ENCODE measurements at regions not wholly inside any gene's neighbourhood (a gene's known extent, or its start where the extent isn't known, plus 50 kb on each side); places are given as distances from the start of the nearest gene placed in this dataset.

- Mint-ChIP-seq H3K36me3 (no peaks in the 10 kb centered on the region), H3K9me3 (peaks cover 5 to 46% (median 25%) of the 10 kb centered on the region in 6 donors), H3K27me3 (ENCODE audit: low read depth in 3 of 3) (peaks cover 0 to 1% (median 0%) of the 10 kb centered on the region in 3 donors), H3K4me3 (no peak overlapping the region), H3K27ac (no peak overlapping the region), H3K4me1 (no peaks in the 10 kb centered on the region)
- no peak for DNase-seq
These were observed 1214.9 kb downstream of the PLA2G4A start for GRCh38 chr1:188043536-188044245.

- no peak overlapping the region for H3K27ac Mint-ChIP-seq
- no peaks in the 10 kb centered on the region for H3K27me3 Mint-ChIP-seq (ENCODE audit: low read depth in 3 of 3)
- H3K36me3 Mint-ChIP-seq = no peaks in the 10 kb centered on the region
- DNase-seq = no peak
- peaks cover 9 to 68% (median 23%) of the 10 kb centered on the region in 6 donors for H3K9me3 Mint-ChIP-seq
- no peak overlapping the region for H3K4me3 Mint-ChIP-seq
- H3K4me1 Mint-ChIP-seq = no peaks in the 10 kb centered on the region
These were observed 1221.5 kb downstream of the PLA2G4A start for GRCh38 chr1:188050250-188050649.

DNA sequence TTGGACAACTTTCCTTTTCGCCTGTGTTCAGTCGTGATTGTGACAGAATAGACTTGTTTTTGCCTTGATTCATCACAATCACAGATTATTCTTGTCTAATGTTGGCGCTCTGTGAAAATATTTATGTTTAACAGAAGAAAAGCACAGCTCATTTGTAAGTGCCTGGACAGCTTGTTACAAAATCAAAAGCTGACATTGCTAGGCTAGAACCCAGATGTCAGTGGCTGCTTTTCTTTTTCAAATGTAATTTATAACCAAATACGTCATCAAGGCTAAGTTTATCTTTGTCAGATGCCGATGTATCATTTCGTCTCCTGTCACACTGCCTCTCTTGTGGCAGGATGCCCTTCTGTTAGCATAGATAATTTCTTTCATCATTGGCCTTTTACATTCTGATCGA is 1227.3 kb downstream of the PLA2G4A start:
- Mint-ChIP-seq H3K36me3 (no peaks in the 10 kb centered on the region), H3K4me3 (no peak overlapping the region), H3K9me3 (peaks cover 9 to 74% (median 25%) of the 10 kb centered on the region in 6 donors), H3K4me1 (no peaks in the 10 kb centered on the region), H3K27me3 (ENCODE audit: low read depth in 3 of 3) (no peaks in the 10 kb centered on the region), H3K27ac (no peak overlapping the region)
- DNase-seq = no peak

GRCh38 chr1:188058801-188059200 is 1230.1 kb downstream of the PLA2G4A start:
- H3K9me3 Mint-ChIP-seq = peaks cover 12 to 75% (median 33%) of the 10 kb centered on the region in 6 donors
- H3K4me1 Mint-ChIP-seq = no peaks in the 10 kb centered on the region

DNA sequence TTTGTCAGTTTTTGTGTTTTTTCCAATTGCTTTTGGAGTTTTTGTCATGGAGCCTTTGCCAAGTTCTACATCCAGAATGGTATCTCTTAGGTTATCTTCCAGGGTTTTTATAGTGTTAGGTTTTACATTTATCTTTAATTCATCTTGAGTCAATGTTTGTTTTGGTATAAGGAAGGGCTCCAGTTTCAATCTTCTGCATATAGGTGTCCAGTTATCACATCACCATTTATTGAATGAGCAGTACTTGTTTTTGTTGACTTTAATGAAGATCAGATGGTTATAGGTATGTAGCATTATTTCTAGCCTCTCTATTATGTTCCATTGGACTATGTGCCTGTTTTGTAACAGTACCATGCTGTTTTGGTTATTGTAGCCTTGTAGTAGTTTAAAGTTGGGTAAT is 1233.1 kb downstream of the PLA2G4A start:
- H3K9me3 Mint-ChIP-seq = peaks cover 21 to 79% (median 43%) of the 10 kb centered on the region in 6 donors
- H3K27ac Mint-ChIP-seq = no peak overlapping the region

More at GRCh38 chr1:188058801-188059200, 1230.1 kb downstream of the PLA2G4A start:
- Mint-ChIP-seq H3K27me3 (ENCODE audit: low read depth in 3 of 3) (peaks cover 0 to 1% (median 0%) of the 10 kb centered on the region in 3 donors), H3K36me3 (peaks cover 0 to 3% (median 0%) of the 10 kb centered on the region in 3 donors), H3K4me3 (no peak overlapping the region), H3K27ac (no peak overlapping the region)
- no peak for DNase-seq

DNA sequence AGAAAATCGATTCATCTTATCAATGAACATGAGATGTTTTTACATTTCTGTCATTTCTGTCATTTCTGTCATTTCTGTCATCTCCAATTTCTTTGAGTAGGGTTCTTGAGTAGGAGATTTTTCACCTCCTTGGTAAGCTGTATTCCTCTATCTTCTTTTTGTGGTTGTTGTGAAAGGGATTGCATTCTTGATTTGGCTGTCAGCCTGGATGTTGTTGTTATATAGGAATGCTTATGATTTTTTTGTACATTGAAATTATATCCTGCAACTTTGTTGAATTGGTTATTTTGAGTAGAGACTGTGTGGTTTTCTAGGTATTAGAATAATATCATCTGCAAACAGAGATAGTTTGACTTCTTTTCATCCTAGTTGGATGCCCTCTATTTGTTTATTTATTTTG is 1233.7 kb downstream of the PLA2G4A start:
- DNase-seq = no peak
- H3K27ac Mint-ChIP-seq = no peak overlapping the region
- peaks cover 0 to 1% (median 0%) of the 10 kb centered on the region in 3 donors for H3K27me3 Mint-ChIP-seq (ENCODE audit: low read depth in 3 of 3)
- H3K36me3 Mint-ChIP-seq = peaks cover 0 to 6% (median 0%) of the 10 kb centered on the region in 3 donors
- H3K4me1 Mint-ChIP-seq = no peaks in the 10 kb centered on the region
- peaks cover 21 to 79% (median 45%) of the 10 kb centered on the region in 6 donors for H3K9me3 Mint-ChIP-seq
- no peak overlapping the region for H3K4me3 Mint-ChIP-seq

More for the DNA sequence above, 1233.1 kb downstream of the PLA2G4A start:
- Mint-ChIP-seq H3K36me3 (peaks cover 0 to 6% (median 0%) of the 10 kb centered on the region in 3 donors), H3K4me1 (no peaks in the 10 kb centered on the region), H3K27me3 (ENCODE audit: low read depth in 3 of 3) (peaks cover 0 to 1% (median 0%) of the 10 kb centered on the region in 3 donors), H3K4me3 (no peak overlapping the region)
- no peak for DNase-seq

- H3K36me3 Mint-ChIP-seq = peaks cover 0 to 6% (median 0%) of the 10 kb centered on the region in 3 donors
- no peak for DNase-seq
- H3K9me3 Mint-ChIP-seq = peaks cover 26 to 80% (median 55%) of the 10 kb centered on the region in 6 donors
- no peaks in the 10 kb centered on the region for H3K4me1 Mint-ChIP-seq
- H3K27me3 Mint-ChIP-seq (ENCODE audit: low read depth in 3 of 3) = peaks cover 0 to 3% (median 1%) of the 10 kb centered on the region in 3 donors
- no peak overlapping the region for H3K4me3 Mint-ChIP-seq
- no peak overlapping the region for H3K27ac Mint-ChIP-seq
These were observed 1237.2 kb downstream of the PLA2G4A start for GRCh38 chr1:188065917-188066316.

GRCh38 chr1:188070848-188071247 is 1242.1 kb downstream of the PLA2G4A start:
- Mint-ChIP-seq H3K4me3 (no peak overlapping the region), H3K36me3 (no peaks in the 10 kb centered on the region), H3K4me1 (no peaks in the 10 kb centered on the region), H3K27ac (no peak overlapping the region), H3K27me3 (ENCODE audit: low read depth in 3 of 3) (peaks cover 0 to 4% (median 0%) of the 10 kb centered on the region in 3 donors), H3K9me3 (peaks cover 23 to 87% (median 56%) of the 10 kb centered on the region in 6 donors)
- no peak for DNase-seq

DNA sequence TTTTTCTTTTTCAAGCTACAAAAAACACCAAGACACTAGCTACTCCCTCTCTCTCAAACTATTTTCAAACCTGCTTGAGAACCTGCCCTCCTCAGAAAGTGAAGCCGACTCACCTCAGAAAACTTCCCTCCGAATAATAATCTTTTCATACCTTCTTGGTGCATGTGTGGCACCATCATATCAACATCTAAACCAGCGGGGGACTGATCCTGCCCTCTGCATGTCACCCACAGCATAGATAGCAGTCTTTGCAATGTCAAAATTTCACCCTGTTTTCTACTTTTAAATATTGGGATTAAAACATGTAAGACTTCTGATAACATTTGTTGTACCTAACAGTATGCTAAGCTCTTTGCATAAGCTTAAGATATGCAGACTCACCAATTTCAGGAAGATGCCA is 1260.3 kb downstream of the PLA2G4A start:
- H3K4me3 Mint-ChIP-seq = no peak overlapping the region
- H3K9me3 Mint-ChIP-seq = peaks cover 9 to 53% (median 28%) of the 10 kb centered on the region in 6 donors
- H3K27me3 Mint-ChIP-seq (ENCODE audit: low read depth in 3 of 3) = no peaks in the 10 kb centered on the region
- no peaks in the 10 kb centered on the region for H3K4me1 Mint-ChIP-seq
- no peak overlapping the region for H3K27ac Mint-ChIP-seq
- no peak for DNase-seq
- no peaks in the 10 kb centered on the region for H3K36me3 Mint-ChIP-seq

- Mint-ChIP-seq H3K4me3 (no peak overlapping the region), H3K27me3 (ENCODE audit: low read depth in 3 of 3) (no peaks in the 10 kb centered on the region)
These were observed 1260.7 kb downstream of the PLA2G4A start for GRCh38 chr1:188089461-188089860.

DNA sequence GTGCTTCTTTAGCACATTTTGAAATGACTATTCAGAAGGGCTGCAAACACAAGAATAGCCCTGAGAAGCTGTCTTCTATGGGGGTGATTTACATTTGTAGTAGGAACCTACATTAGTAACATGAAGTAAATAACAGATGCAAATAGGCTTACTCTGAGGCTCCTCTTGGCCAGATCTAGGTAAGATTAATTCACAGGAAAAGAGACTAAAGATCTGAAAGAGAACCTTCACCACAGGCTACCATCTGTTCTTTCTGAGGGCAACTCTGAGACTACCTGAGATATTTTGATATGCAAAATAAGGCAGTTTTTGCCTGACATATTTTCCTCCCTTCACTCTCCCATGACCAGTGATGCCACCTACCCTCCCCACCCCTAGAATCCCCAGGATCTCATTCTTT is 1267.8 kb downstream of the PLA2G4A start:
- H3K4me1 Mint-ChIP-seq = no peaks in the 10 kb centered on the region
- H3K4me3 Mint-ChIP-seq = no peak overlapping the region
- no peak for DNase-seq
- no peak overlapping the region for H3K27ac Mint-ChIP-seq
- H3K9me3 Mint-ChIP-seq = peaks cover 4 to 58% (median 29%) of the 10 kb centered on the region in 6 donors
- H3K27me3 Mint-ChIP-seq (ENCODE audit: low read depth in 3 of 3) = no peaks in the 10 kb centered on the region
- no peaks in the 10 kb centered on the region for H3K36me3 Mint-ChIP-seq

More at GRCh38 chr1:188089461-188089860, 1260.7 kb downstream of the PLA2G4A start:
- Mint-ChIP-seq H3K27ac (no peak overlapping the region), H3K4me1 (no peaks in the 10 kb centered on the region), H3K36me3 (no peaks in the 10 kb centered on the region), H3K9me3 (peaks cover 9 to 54% (median 27%) of the 10 kb centered on the region in 6 donors)
- no peak for DNase-seq

DNA sequence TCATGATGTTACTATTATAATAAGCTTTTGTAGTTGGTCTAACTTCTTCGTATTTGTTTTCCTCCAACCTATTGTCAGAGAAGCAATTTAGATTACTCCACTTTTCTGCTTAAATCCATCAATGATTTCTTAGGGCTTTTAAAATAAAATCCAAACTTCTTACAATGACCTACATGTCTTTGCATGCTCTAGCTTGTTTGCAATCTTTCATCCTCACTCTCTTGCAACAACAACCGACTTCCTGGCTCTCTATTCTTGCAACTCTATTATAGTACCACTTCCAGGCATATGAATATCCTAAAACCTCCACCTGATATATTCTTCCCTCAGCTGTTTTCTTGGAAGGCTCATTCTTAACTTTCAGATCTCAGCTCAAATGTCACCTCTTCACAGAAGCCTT is 1288.7 kb downstream of the PLA2G4A start:
- Mint-ChIP-seq H3K27ac (no peak overlapping the region), H3K9me3 (peaks cover 7 to 42% (median 22%) of the 10 kb centered on the region in 6 donors), H3K4me1 (no peaks in the 10 kb centered on the region), H3K27me3 (ENCODE audit: low read depth in 3 of 3) (no peaks in the 10 kb centered on the region), H3K36me3 (no peaks in the 10 kb centered on the region), H3K4me3 (no peak overlapping the region)
- no peak for DNase-seq

DNA sequence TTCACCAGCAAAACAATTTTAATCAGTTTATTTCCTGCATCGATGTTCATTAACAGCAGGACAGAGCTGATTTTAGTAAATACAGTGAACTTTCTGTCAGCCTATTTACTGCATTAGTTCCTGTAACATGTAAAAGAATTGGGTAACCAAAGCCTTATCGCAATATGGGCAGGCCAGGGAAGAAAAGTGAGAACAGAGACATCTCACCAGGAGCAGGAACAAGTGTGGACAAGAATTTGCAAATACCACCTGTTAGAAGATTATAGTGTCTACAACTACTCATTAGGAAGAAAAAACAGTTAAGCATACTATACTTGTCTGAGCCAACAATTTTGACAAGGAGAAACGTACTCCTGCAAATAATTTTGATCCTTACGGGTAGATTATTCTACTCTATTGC is 1293.9 kb downstream of the PLA2G4A start:
- Mint-ChIP-seq H3K27ac (no peak overlapping the region), H3K36me3 (no peaks in the 10 kb centered on the region), H3K4me3 (no peak overlapping the region), H3K4me1 (no peaks in the 10 kb centered on the region), H3K9me3 (peaks cover 7 to 65% (median 24%) of the 10 kb centered on the region in 6 donors), H3K27me3 (ENCODE audit: low read depth in 3 of 3) (peaks cover 0 to 3% (median 0%) of the 10 kb centered on the region in 3 donors)
- DNase-seq = no peak

DNA sequence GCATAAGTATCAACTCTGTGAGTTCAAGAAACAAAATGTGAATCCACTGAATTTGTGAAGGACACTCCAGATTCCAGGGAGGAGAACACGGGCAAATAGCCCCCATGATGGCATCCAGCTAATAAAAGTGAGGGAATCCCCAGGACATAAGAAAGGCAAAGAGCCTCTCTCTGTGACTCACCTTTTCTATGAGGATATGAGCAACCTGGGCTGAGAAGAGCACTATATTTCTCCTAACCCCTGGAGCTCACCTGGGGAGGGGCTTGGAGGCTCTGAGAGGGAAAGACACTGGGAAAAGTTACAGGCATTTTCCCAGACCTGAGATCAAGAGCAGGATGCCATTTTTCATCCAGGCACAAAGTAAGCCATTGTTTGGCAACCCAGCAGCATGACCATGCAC is 1298.8 kb downstream of the PLA2G4A start:
- H3K27me3 Mint-ChIP-seq (ENCODE audit: low read depth in 3 of 3) = peaks cover 0 to 3% (median 0%) of the 10 kb centered on the region in 3 donors
- peaks cover 14 to 67% (median 23%) of the 10 kb centered on the region in 6 donors for H3K9me3 Mint-ChIP-seq
- H3K4me1 Mint-ChIP-seq = no peaks in the 10 kb centered on the region
- no peaks in the 10 kb centered on the region for H3K36me3 Mint-ChIP-seq
- no peak overlapping the region for H3K4me3 Mint-ChIP-seq
- no peak for DNase-seq
- H3K27ac Mint-ChIP-seq = no peak overlapping the region
